NCI-H2029 (cell line): ENCODE measurements at regions not wholly inside any gene's neighbourhood (a gene's known extent, or its start where the extent isn't known, plus 50 kb on each side); places are given as distances from the start of the nearest gene placed in this dataset.
"Not testable (repeated sequence)": the region's sequence is repeated elsewhere in the genome, so short reads cannot be mapped to it uniquely, and the experiment has no call there.

Source experiments
- DNase-seq: peaks from one replicate; lab custom pipeline; 2025; lab: John Stamatoyannopoulos, UW

DNA sequence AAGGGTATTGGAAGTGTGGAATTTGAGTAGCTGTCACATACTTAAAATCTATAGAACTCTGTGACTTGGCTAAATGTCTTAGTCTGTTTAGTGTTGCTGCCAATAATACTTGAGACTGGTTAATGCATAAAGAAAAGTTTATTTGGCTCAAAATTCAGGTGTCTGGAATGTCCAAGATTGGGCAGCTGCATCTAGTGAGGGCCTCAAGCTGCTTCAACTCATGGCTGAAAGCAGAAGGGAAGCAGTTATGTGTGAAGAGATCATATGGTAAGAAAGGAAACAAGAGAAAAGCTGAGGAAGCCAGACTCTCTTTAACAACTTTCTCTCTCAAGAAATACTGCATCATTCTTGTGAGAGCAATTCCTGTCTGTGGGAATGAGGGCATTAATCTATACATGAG is 1043.3 kb upstream of the CDH6 start:
- no peak for DNase-seq

- DNase-seq = no peak
These were observed 1044.0 kb upstream of the CDH6 start for GRCh38 chr5:30149526-30149925.

DNA sequence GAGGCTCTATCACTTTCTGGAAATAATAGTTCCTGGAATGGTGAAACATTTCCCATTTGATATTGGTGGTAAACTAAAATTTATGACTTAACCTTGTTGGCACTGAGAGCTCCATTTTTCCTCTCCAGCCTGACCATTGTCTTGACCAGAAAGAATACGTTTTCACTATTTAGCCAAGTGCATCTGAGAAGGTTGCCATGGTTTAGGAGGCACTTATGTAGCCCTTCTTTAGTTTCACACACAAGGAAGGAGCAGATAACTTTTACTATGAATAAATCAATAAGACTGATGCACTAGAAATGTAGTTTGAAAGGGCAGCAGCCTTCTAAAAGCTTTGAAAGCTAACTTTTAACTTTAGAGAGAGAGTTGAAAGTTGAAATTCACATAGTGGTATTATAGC is 1045.5 kb upstream of the CDH6 start:
- DNase-seq = no peak

DNA sequence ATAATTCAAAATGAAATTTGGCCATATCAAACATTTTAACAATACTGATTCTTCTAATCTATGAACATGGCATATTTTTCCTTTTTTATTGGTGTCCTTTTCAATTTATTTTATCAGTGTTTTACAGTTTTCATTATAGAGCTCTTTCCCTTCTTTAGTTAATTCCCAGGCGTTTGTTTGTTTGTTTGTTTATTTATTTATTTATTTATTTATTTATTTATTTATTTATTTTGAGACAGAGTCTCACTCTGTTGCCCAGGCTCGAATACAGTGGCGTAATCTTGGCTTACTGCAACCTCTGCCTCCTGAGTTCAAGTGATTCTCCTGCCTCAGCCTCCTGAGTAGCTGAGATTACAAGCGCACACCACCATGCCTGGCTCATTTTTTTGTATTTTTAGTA is 1049.4 kb upstream of the CDH6 start:
- not testable (repeated sequence) for DNase-seq

- DNase-seq = no peak
These were observed 1051.1 kb upstream of the CDH6 start for GRCh38 chr5:30142432-30142831.

DNA sequence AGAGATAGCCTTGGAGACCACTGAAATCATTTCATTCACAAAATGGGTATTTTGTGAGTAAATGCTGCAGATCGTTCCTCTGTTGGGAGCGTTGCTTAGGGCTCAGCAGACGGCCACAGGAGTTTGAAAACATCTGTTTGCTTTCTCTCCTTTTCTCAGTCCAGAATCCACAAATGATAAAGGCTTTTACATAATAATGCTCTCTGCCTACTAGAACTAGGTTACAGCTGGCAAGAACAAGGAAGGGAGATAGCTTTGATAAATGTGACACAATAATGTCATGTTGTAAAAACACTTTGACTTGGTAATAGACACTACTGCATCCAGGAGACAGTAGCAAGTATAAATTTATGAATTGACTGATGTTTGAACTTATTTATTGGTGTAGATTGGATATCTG is 1072.4 kb upstream of the CDH6 start:
- DNase-seq = no peak

DNA sequence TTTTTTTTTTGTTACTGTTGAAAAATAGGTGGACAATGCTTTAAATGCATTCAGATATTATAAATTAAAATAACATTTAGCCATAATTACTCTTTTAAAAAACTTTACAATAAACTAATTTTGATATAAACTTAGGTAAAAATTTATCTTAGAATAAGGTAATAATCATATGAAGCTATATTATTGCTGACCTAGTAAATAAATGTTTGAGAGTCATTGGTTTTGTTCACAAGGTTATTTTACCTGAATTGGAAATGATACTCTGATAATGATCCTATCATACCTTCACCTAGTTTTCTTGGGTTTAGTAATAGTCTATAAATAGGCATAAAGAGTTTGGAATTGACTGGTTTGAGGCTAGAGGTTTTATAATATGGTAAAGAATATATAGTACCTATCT is 1076.4 kb upstream of the CDH6 start:
- no peak for DNase-seq

DNA sequence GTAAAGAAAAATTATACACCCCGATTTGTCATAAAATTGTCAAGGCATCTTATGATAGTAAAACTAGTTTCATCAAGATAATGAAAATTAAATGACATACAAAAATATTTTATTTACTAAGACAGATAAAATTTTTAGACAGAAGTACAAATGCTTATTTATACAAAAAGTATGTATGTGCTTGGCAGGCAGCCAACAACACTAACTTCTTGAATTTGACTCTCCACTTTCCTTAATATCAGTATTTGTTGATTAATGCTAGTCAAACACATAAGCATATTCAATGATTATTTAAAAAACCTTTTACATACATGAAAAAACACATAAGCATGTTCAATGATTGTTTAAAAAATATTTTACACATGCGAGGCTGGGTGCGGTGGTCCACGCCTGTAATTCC is 1079.9 kb upstream of the CDH6 start:
- DNase-seq = no peak

- DNase-seq = no peak
These were observed 1080.6 kb upstream of the CDH6 start for GRCh38 chr5:30112867-30113266.

DNA sequence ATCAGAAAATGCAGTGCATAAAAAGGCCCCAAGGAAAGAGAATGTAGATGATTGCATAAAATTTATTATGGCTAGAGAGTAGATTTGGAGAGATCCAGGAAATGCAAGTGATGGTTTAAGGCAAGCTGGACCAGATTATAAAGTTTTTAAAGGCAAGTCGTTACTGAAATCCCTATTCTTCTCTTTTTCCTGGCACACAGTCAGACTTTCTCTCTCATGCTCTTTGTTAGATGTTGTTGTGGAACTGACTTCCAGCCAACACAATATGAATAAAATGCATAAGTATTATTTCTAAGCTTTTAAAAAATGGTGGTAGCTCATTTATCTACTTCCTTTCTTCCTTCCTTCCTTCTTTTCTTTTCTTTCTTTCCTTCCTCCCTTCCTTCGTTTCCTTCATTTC is 1085.4 kb upstream of the CDH6 start:
- no peak for DNase-seq

- no peak for DNase-seq
These were observed 1086.9 kb upstream of the CDH6 start for GRCh38 chr5:30106596-30106995.

DNA sequence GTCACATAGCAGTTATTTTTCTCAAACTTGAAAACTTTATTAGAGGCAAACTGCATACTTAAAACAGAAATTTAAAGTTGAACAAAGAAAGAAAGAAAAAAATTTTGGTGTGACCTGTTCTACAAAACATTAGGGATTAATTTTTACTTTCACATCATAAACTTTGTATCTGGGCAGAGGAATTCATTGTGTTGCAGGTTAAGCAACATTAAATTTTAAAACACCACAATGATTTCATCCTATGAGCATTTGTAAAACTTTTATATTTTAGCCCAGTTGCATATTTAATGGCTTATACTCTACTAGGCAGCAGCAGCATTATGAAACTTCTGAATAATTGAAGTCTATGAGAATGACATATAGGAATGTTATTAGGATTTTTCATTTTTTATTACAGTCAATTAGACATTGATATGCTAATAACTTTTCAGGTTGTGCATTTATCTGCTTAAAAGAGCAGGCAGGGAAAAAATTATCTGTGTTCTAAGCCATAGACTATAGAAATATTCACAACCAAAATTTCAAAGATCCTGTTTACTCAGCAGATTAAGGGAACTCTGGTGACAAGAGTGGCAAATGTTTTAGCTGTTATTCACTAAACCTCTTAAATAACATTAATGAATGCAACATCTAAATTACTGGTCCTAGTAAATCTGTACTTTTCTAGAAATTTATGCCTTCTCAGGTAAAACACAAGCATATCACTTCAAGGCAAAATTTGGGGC is 1088.5 kb upstream of the CDH6 start:
- no peak for DNase-seq

GRCh38 chr5:30103452-30104202 is 1089.9 kb upstream of the CDH6 start:
- DNase-seq = no peak

GRCh38 chr5:30103052-30103451 is 1090.4 kb upstream of the CDH6 start:
- no peak for DNase-seq

DNA sequence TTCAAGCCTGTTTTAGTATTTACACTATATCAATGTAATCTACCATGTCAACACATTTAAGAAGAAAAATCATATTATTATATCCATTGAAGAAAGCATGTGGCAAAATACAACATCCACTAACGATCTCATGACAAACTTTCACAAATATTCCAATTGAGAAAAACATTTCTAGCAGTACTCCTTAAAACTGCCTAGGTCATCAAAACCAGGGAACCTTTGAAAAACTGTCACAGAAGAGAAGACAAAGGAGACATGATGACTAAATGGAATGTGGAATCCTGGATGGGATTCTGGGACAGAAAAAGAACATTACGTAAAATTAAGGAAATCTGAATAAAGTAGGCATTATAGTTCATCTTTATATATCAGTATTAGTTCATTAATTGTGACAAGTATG is 1091.3 kb upstream of the CDH6 start:
- no peak for DNase-seq

DNA sequence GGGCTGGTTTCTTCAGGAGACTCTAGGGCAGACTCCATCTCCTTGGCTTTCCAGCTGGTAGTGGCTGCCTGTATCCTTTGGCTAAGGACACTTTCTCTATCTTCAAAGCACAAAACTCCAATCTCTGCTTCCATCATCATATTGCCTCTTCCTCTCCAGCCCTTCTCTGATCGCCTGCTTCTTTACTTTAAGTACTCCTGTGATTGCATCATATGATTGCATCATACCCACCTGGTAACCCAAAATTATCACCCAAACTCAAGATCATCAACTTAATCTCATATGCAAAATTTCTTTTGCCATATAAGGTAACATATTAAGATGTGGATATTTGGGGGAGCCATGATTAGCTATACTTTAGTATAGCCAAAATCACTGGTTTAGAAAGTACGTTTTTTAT is 1092.6 kb upstream of the CDH6 start:
- DNase-seq = peak; percentile 10

- DNase-seq = no peak
These were observed 1093.3 kb upstream of the CDH6 start for GRCh38 chr5:30100148-30100713.

GRCh38 chr5:30099634-30100033 is 1093.9 kb upstream of the CDH6 start:
- DNase-seq = no peak

- DNase-seq = no peak
These were observed 1094.5 kb upstream of the CDH6 start for GRCh38 chr5:30098940-30099339.

DNA sequence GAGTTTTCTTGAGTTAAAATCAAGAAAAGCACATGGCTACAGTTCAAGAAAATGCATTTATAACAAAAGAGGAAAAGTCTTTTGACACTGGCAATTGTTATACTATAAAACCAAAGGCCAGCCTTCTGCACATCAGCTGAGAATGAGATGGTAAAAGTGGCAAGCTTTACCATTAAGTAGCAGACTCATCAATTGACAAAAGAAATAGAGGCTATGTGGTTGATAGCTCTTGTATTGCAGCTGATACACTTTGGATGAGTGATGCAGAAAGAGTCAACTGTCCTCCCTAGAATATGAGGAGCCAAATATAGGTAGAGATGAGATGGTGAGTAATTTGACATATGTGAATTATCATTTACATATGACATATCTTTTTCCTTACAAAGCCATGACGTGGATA is 1100.9 kb upstream of the CDH6 start:
- no peak for DNase-seq

- no peak for DNase-seq
These were observed 1123.8 kb upstream of the CDH6 start for GRCh38 chr5:30069441-30070263.

- DNase-seq = no peak
These were observed 1130.0 kb upstream of the CDH6 start for GRCh38 chr5:30063503-30063902.

GRCh38 chr5:30051976-30052375 is 1141.5 kb upstream of the CDH6 start:
- no peak for DNase-seq
